Activated CD4-positive, alpha-beta memory T cell treated with anti-CD3 and anti-CD28 coated beads for 36 hours (primary cell): ENCODE measurements at regions not wholly inside any gene's neighbourhood (a gene's known extent, or its start where the extent isn't known, plus 50 kb on each side); places are given as distances from the start of the nearest gene placed in this dataset.
"Not testable (repeated sequence)": the region's sequence is repeated elsewhere in the genome, so short reads cannot be mapped to it uniquely, and the experiment has no call there.

Experiments
- CTCF ChIA-PET: fragments of 350-600 bp; sonication (Branson Sonifier 250); formaldehyde crosslinking; loops from one replicate; lab custom pipeline; 2021; ENCODE audit warnings: antibody characterized with exemption, inconsistent platforms; lab: Charles Lee
- POLR2A ChIA-PET: fragments of 350-600 bp; sonication (Branson Sonifier 250); formaldehyde crosslinking; loops from one replicate; lab custom pipeline; 2021; ENCODE audit warnings: antibody characterized with exemption; lab: Charles Lee
- DNase-seq: peaks from one replicate; pipeline ENCODE4 v3.0.0-alpha.2; 2020
- H3K27ac Mint-ChIP-seq: one replicate; pipeline ENCODE4 v1.8.0; 2021; ENCODE audit warnings: mixed read lengths
- H3K27me3 Mint-ChIP-seq: one replicate; pipeline ENCODE4 v1.8.0; 2021; ENCODE audit warnings: mixed read lengths
- H3K36me3 Mint-ChIP-seq: one replicate; pipeline ENCODE4 v1.8.0; 2021; ENCODE audit warnings: mixed read lengths
- H3K4me1 Mint-ChIP-seq: one replicate; pipeline ENCODE4 v1.8.0; 2021; ENCODE audit warnings: low read depth, mixed read lengths
- H3K4me3 Mint-ChIP-seq: one replicate; pipeline ENCODE4 v1.8.0; 2021; ENCODE audit warnings: mild to moderate bottlenecking, mixed read lengths
- H3K9me3 Mint-ChIP-seq: one replicate; pipeline ENCODE4 v1.8.0; 2021; ENCODE audit warnings: mixed read lengths
- intact Hi-C: fragments of 100-400 bp; cut with micrococcal nuclease; formaldehyde crosslinking; loops from one replicate; pipeline ENCODE4 v1.15.1; 2023

- Mint-ChIP-seq H3K27me3 (no peaks in the 10 kb centered on the region), H3K27ac (no peak overlapping the region), H3K4me1 (peaks cover 60% of the 10 kb centered on the region), H3K9me3 (no peaks in the 10 kb centered on the region), H3K4me3 (no peak overlapping the region), H3K36me3 (peaks cover 4% of the 10 kb centered on the region)
- ChIA-PET POLR2A (no interaction called here), CTCF (interaction anchor here (0.9 to 1.3 kb wide), 2 partner anchors 24 to 77 kb away, joined by 3 to 4 read pairs; no protein-coding TSS in a partner anchor)
- intact Hi-C loops = no loop called here
- no peak for DNase-seq
These were observed 103.0 kb downstream of the OLIG3 start for GRCh38 chr6:137391061-137391814.

- peaks cover 4% of the 10 kb centered on the region for H3K36me3 Mint-ChIP-seq
- no peaks in the 10 kb centered on the region for H3K9me3 Mint-ChIP-seq
- peaks cover 58% of the 10 kb centered on the region for H3K4me1 Mint-ChIP-seq
- no peak for DNase-seq
- no peak overlapping the region for H3K27ac Mint-ChIP-seq
- intact Hi-C loops = no loop called here
- no peaks in the 10 kb centered on the region for H3K27me3 Mint-ChIP-seq
- ChIA-PET POLR2A (no interaction called here), CTCF (interaction anchor here (0.9 to 1.1 kb wide), 2 partner anchors 76 to 296 kb away, joined by 3 to 4 read pairs; no protein-coding TSS in a partner anchor)
- H3K4me3 Mint-ChIP-seq = no peak overlapping the region
These were observed 103.9 kb downstream of the OLIG3 start for GRCh38 chr6:137390334-137390733.

- Mint-ChIP-seq H3K36me3 (peaks cover 3% of the 10 kb centered on the region), H3K27ac (peak overlapping the region; percentile 80), H3K27me3 (no peaks in the 10 kb centered on the region), H3K4me3 (peak overlapping the region; percentile 40), H3K4me1 (peaks cover 56% of the 10 kb centered on the region), H3K9me3 (no peaks in the 10 kb centered on the region)
- ChIA-PET POLR2A (interaction anchor here (0.7 kb wide), 1 partner anchor 172 kb away, joined by 3 read pairs; no protein-coding TSS in a partner anchor), CTCF (interaction anchor here (0.7 kb wide), 1 partner anchor 47 kb away, joined by 3 read pairs; no protein-coding TSS in a partner anchor)
- intact Hi-C loops = loop anchor here (1.0 to 2.0 kb wide), 4 partner anchors 11 to 46 kb away; no protein-coding TSS in a partner anchor
- peak; percentile 90 for DNase-seq
These were observed 105.0 kb downstream of the OLIG3 start for GRCh38 chr6:137389150-137389704.

GRCh38 chr6:137387096-137387764 is 107.0 kb downstream of the OLIG3 start:
- H3K27ac Mint-ChIP-seq = no peak overlapping the region
- H3K27me3 Mint-ChIP-seq = no peaks in the 10 kb centered on the region

GRCh38 chr6:137383287-137383686 is 110.9 kb downstream of the OLIG3 start:
- intact Hi-C loops, H3K4me3 Mint-ChIP-seq, DNase-seq, H3K36me3 Mint-ChIP-seq, H3K27me3 Mint-ChIP-seq: not testable (repeated sequence)
- Mint-ChIP-seq H3K27ac (peak overlapping the region; percentile 46), H3K9me3 (peaks cover 10% of the 10 kb centered on the region), H3K4me1 (peaks cover 27% of the 10 kb centered on the region)
- ChIA-PET CTCF (interaction anchor here (0.7 to 1.0 kb wide), 2 partner anchors 11 to 1063 kb away, joined by 3 to 5 read pairs; no protein-coding TSS in a partner anchor), POLR2A (interaction anchor here (0.7 kb wide), 1 partner anchor 9 kb away, joined by 3 read pairs; no protein-coding TSS in a partner anchor)

More at GRCh38 chr6:137387096-137387764, 107.0 kb downstream of the OLIG3 start:
- intact Hi-C loops = no loop called here
- Mint-ChIP-seq H3K4me3 (no peak overlapping the region), H3K4me1 (peaks cover 56% of the 10 kb centered on the region), H3K9me3 (no peaks in the 10 kb centered on the region), H3K36me3 (peaks cover 3% of the 10 kb centered on the region)
- POLR2A ChIA-PET = no interaction called here
- CTCF ChIA-PET = interaction anchor here (1.0 kb wide), 1 partner anchor 202 kb away, joined by 4 read pairs; no protein-coding TSS in a partner anchor
- DNase-seq = no peak

- Mint-ChIP-seq H3K36me3 (no peaks in the 10 kb centered on the region), H3K4me3 (no peak overlapping the region), H3K27me3 (no peaks in the 10 kb centered on the region), H3K4me1 (peaks cover 25% of the 10 kb centered on the region), H3K9me3 (peaks cover 10% of the 10 kb centered on the region), H3K27ac (no peak overlapping the region)
- ChIA-PET CTCF (interaction anchor here (0.7 kb wide), 1 partner anchor 14 kb away, joined by 3 read pairs; no protein-coding TSS in a partner anchor), POLR2A (no interaction called here)
- no peak for DNase-seq
- intact Hi-C loops = no loop called here
These were observed 116.2 kb downstream of the OLIG3 start for GRCh38 chr6:137378090-137378369.

- POLR2A ChIA-PET = interaction anchor here (0.5 kb wide), 1 partner anchor 1082 kb away, joined by 3 read pairs; no protein-coding TSS in a partner anchor
- peaks cover 13% of the 10 kb centered on the region for H3K4me1 Mint-ChIP-seq
- intact Hi-C loops = no loop called here
- no peak for DNase-seq
- no peak overlapping the region for H3K27ac Mint-ChIP-seq
- no peaks in the 10 kb centered on the region for H3K27me3 Mint-ChIP-seq
- no peak overlapping the region for H3K4me3 Mint-ChIP-seq
- H3K36me3 Mint-ChIP-seq = no peaks in the 10 kb centered on the region
- CTCF ChIA-PET = interaction anchor here (1.3 to 1.9 kb wide), 2 partner anchors 12 to 279 kb away, joined by 4 to 5 read pairs; no protein-coding TSS in a partner anchor
- no peaks in the 10 kb centered on the region for H3K9me3 Mint-ChIP-seq
These were observed 120.9 kb downstream of the OLIG3 start for GRCh38 chr6:137373296-137373695.

- ChIA-PET POLR2A (interaction anchor here (0.5 kb wide), 1 partner anchor 1081 kb away, joined by 3 read pairs; no protein-coding TSS in a partner anchor), CTCF (interaction anchor here (0.9 to 1.9 kb wide), 3 partner anchors 11 to 23 kb away, joined by 3 to 5 read pairs (median 3); no protein-coding TSS in a partner anchor)
- H3K4me3 Mint-ChIP-seq = no peak overlapping the region
- DNase-seq = no peak
- H3K4me1 Mint-ChIP-seq = peaks cover 13% of the 10 kb centered on the region
- H3K27me3 Mint-ChIP-seq = no peaks in the 10 kb centered on the region
- intact Hi-C loops = no loop called here
- H3K9me3 Mint-ChIP-seq = no peaks in the 10 kb centered on the region
- no peak overlapping the region for H3K27ac Mint-ChIP-seq
- H3K36me3 Mint-ChIP-seq = no peaks in the 10 kb centered on the region
These were observed 121.7 kb downstream of the OLIG3 start for GRCh38 chr6:137372532-137372931.

GRCh38 chr6:137371634-137372016 is 122.6 kb downstream of the OLIG3 start:
- Mint-ChIP-seq H3K36me3 (no peaks in the 10 kb centered on the region), H3K4me3 (no peak overlapping the region), H3K27ac (no peak overlapping the region), H3K27me3 (no peaks in the 10 kb centered on the region), H3K4me1 (peaks cover 13% of the 10 kb centered on the region), H3K9me3 (no peaks in the 10 kb centered on the region)
- intact Hi-C loops = no loop called here
- no peak for DNase-seq
- ChIA-PET POLR2A (no interaction called here), CTCF (interaction anchor here (0.9 to 1.9 kb wide), 3 partner anchors 11 to 22 kb away, joined by 3 to 5 read pairs (median 3); no protein-coding TSS in a partner anchor)

GRCh38 chr6:137370871-137371633 is 123.1 kb downstream of the OLIG3 start:
- Mint-ChIP-seq H3K9me3 (no peaks in the 10 kb centered on the region), H3K27ac (no peak overlapping the region), H3K36me3 (no peaks in the 10 kb centered on the region), H3K4me3 (no peak overlapping the region), H3K4me1 (peaks cover 9% of the 10 kb centered on the region), H3K27me3 (no peaks in the 10 kb centered on the region)
- ChIA-PET CTCF (interaction anchor here (1.1 kb wide), 1 partner anchor 28 kb away, joined by 5 read pairs; no protein-coding TSS in a partner anchor), POLR2A (no interaction called here)
- intact Hi-C loops = no loop called here
- no peak for DNase-seq

- Mint-ChIP-seq H3K4me1 (peaks cover 8% of the 10 kb centered on the region), H3K36me3 (no peaks in the 10 kb centered on the region), H3K27me3 (no peaks in the 10 kb centered on the region), H3K27ac (no peak overlapping the region), H3K9me3 (no peaks in the 10 kb centered on the region), H3K4me3 (no peak overlapping the region)
- intact Hi-C loops = no loop called here
- POLR2A ChIA-PET = interaction anchor here (0.6 kb wide), 1 partner anchor 76 kb away, joined by 3 read pairs; no protein-coding TSS in a partner anchor
- DNase-seq = no peak
- CTCF ChIA-PET = interaction anchor here (1.1 kb wide), 1 partner anchor 37 kb away, joined by 3 read pairs; no protein-coding TSS in a partner anchor
These were observed 125.1 kb downstream of the OLIG3 start for GRCh38 chr6:137369136-137369535.
